ENCODE measurements at regions not wholly inside any gene's neighbourhood (a gene's known extent, or its start where the extent isn't known, plus 50 kb on each side); places are given as distances from the start of the nearest gene placed in this dataset.

GRCh38 chr5:33228149-33228548 lies 212.6 kb upstream of the TARS1 start:
- BruUV-seq (replicated peaks): no TSS peak
- H3K36me3 Mint-ChIP-seq (ENCODE audit: insufficient read depth, unreplicated experiment): no peaks in the 10 kb centered on the region
- CTCF ChIA-PET: no interaction called here
- no peaks in the 10 kb centered on the region for H3K27me3 Mint-ChIP-seq (ENCODE audit: unreplicated experiment)
- H3K27ac Mint-ChIP-seq (ENCODE audit: unreplicated experiment): no peak overlapping the region
- intact Hi-C loops (cut with micrococcal nuclease; ENCODE audit: unreplicated experiment): no loop called here
- no peak for DNase-seq
- no peak for TF ChIP-seq CTCF (IDR thresholded peaks at IDR 0.05; ENCODE audit: unreplicated experiment)
- H3K4me3 Mint-ChIP-seq (ENCODE audit: low read depth, unreplicated experiment): no peak overlapping the region
- no peaks in the 10 kb centered on the region for H3K9me3 Mint-ChIP-seq (ENCODE audit: low read depth, unreplicated experiment)
- H3K4me1 Mint-ChIP-seq (ENCODE audit: low read depth, unreplicated experiment): no peaks in the 10 kb centered on the region

GRCh38 chr5:33229216-33229615 lies 211.5 kb upstream of the TARS1 start:
- intact Hi-C loops (cut with micrococcal nuclease; ENCODE audit: unreplicated experiment): no loop called here
- no peak for DNase-seq
- no TSS peak for BruUV-seq (replicated peaks)
- H3K27me3 Mint-ChIP-seq (ENCODE audit: unreplicated experiment): no peaks in the 10 kb centered on the region
- H3K4me1 Mint-ChIP-seq (ENCODE audit: low read depth, unreplicated experiment): no peaks in the 10 kb centered on the region
- no peak for TF ChIP-seq CTCF (IDR thresholded peaks at IDR 0.05; ENCODE audit: unreplicated experiment)
- CTCF ChIA-PET: no interaction called here
- no peak overlapping the region for H3K27ac Mint-ChIP-seq (ENCODE audit: unreplicated experiment)
- no peak overlapping the region for H3K4me3 Mint-ChIP-seq (ENCODE audit: low read depth, unreplicated experiment)
- H3K36me3 Mint-ChIP-seq (ENCODE audit: insufficient read depth, unreplicated experiment): no peaks in the 10 kb centered on the region
- H3K9me3 Mint-ChIP-seq (ENCODE audit: low read depth, unreplicated experiment): no peaks in the 10 kb centered on the region

- Mint-ChIP-seq H3K27me3 (ENCODE audit: unreplicated experiment) (no peaks in the 10 kb centered on the region), H3K27ac (ENCODE audit: unreplicated experiment) (no peak overlapping the region), H3K9me3 (ENCODE audit: low read depth, unreplicated experiment) (no peaks in the 10 kb centered on the region), H3K36me3 (ENCODE audit: insufficient read depth, unreplicated experiment) (no peaks in the 10 kb centered on the region), H3K4me3 (ENCODE audit: low read depth, unreplicated experiment) (no peak overlapping the region), H3K4me1 (ENCODE audit: low read depth, unreplicated experiment) (no peaks in the 10 kb centered on the region)
- CTCF ChIA-PET: no interaction called here
- TF ChIP-seq CTCF (IDR thresholded peaks at IDR 0.05; ENCODE audit: unreplicated experiment): no peak
- intact Hi-C loops (cut with micrococcal nuclease; ENCODE audit: unreplicated experiment): no loop called here
- no TSS peak for BruUV-seq (replicated peaks)
- DNase-seq: no peak
Measured at GRCh38 chr5:33230467-33231078, 210.2 kb upstream of the TARS1 start.

GRCh38 chr5:33231214-33231710 lies 209.5 kb upstream of the TARS1 start:
- CTCF ChIA-PET: no interaction called here
- Mint-ChIP-seq H3K27ac (ENCODE audit: unreplicated experiment) (no peak overlapping the region), H3K27me3 (ENCODE audit: unreplicated experiment) (no peaks in the 10 kb centered on the region), H3K4me3 (ENCODE audit: low read depth, unreplicated experiment) (no peak overlapping the region), H3K9me3 (ENCODE audit: low read depth, unreplicated experiment) (no peaks in the 10 kb centered on the region), H3K4me1 (ENCODE audit: low read depth, unreplicated experiment) (no peaks in the 10 kb centered on the region), H3K36me3 (ENCODE audit: insufficient read depth, unreplicated experiment) (no peaks in the 10 kb centered on the region)
- no peak for DNase-seq
- intact Hi-C loops (cut with micrococcal nuclease; ENCODE audit: unreplicated experiment): no loop called here
- no peak for TF ChIP-seq CTCF (IDR thresholded peaks at IDR 0.05; ENCODE audit: unreplicated experiment)
- BruUV-seq (replicated peaks): no TSS peak
